IgD-negative memory B cell (primary cell): ENCODE measurements at regions not wholly inside any gene's neighbourhood (a gene's known extent, or its start where the extent isn't known, plus 50 kb on each side); places are given as distances from the start of the nearest gene placed in this dataset.

Experiments used
- H3K27ac Mint-ChIP-seq, 3 donors: one replicate each; pipeline ENCODE4 v1.8.0; 2020 to 2022; ENCODE audit warnings: mild to moderate bottlenecking in 3 of 3, mixed read lengths in 3 of 3, moderate library complexity in 1 of 3
- H3K27me3 Mint-ChIP-seq: one replicate; pipeline ENCODE4 v1.8.0; 2021; ENCODE audit warnings: mixed read lengths
- H3K36me3 Mint-ChIP-seq: one replicate; pipeline ENCODE4 v1.8.0; 2020; ENCODE audit warnings: mild to moderate bottlenecking, mixed read lengths
- H3K4me1 Mint-ChIP-seq, 3 donors: one replicate each; pipeline ENCODE4 v1.8.0; 2020 to 2022; ENCODE audit warnings: mixed read lengths in 3 of 3, mild to moderate bottlenecking in 1 of 3
- H3K4me3 Mint-ChIP-seq, 4 donors: one replicate each; pipeline ENCODE4 v1.8.0; 2020 to 2022; ENCODE audit warnings: mild to moderate bottlenecking in 4 of 4, mixed read lengths in 4 of 4, moderate library complexity in 3 of 4
- H3K9me3 Mint-ChIP-seq, 3 donors: one replicate each; pipeline ENCODE4 v1.8.0; 2020 to 2021; ENCODE audit warnings: mixed read lengths in 3 of 3, mild to moderate bottlenecking in 1 of 3

DNA sequence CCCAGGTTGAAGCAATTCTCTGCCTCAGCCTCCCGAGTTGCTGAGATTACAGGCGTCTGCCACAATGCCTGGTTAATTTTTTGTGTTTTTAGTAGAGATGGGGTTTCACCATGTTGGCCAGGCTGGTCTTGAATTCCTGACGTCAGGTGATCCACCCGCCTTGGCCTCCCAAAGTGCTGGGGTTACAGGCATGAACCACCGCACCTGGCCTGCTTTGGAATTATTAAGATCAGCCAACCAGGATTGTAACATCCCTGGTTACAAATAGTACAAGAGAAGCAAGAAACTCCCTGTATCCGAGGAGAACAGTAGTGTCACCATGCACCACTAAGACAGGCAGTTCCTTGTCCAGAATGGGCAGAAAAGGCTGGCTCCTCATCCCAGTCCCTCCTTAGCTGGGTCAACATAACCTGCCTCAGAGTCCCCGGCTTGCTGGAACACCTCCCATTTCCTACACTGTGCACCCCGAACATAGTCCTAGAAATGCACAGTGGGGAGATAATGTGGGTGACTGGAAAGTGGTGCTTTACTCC lies 77.2 kb upstream of the INCENP start:
- H3K4me1 Mint-ChIP-seq, result peaks cover 10 to 14% (median 14%) of the 10 kb centered on the region in 3 donors
- H3K9me3 Mint-ChIP-seq, result no peaks in the 10 kb centered on the region
- H3K36me3 Mint-ChIP-seq, result peaks cover 4% of the 10 kb centered on the region
- no peak overlapping the region for H3K4me3 Mint-ChIP-seq
- H3K27me3 Mint-ChIP-seq, result peaks cover 28% of the 10 kb centered on the region
- H3K27ac Mint-ChIP-seq, result no peak overlapping the region

- Mint-ChIP-seq H3K9me3 (no peaks in the 10 kb centered on the region), H3K4me1 (peaks cover 10 to 17% (median 16%) of the 10 kb centered on the region in 3 donors), H3K4me3 (peak overlapping the region in 1 of 4 donors; percentile 49), H3K27ac (peak overlapping the region in 1 of 3 donors; percentile 65), H3K36me3 (peaks cover 4% of the 10 kb centered on the region), H3K27me3 (peaks cover 22% of the 10 kb centered on the region)
Observed at GRCh38 chr11:62044639-62045121, 77.2 kb upstream of the FTH1 start.

- Mint-ChIP-seq H3K36me3 (no peaks in the 10 kb centered on the region), H3K9me3 (no peaks in the 10 kb centered on the region), H3K27me3 (no peaks in the 10 kb centered on the region), H3K4me3 (no peak overlapping the region), H3K27ac (peak overlapping the region in 1 of 3 donors; percentile 77), H3K4me1 (peaks cover 0 to 7% (median 5%) of the 10 kb centered on the region in 3 donors)
Observed at GRCh38 chr11:62035293-62035692, 67.9 kb upstream of the FTH1 start.

GRCh38 chr11:62034036-62034338 lies 66.6 kb upstream of the FTH1 start:
- Mint-ChIP-seq H3K36me3 (no peaks in the 10 kb centered on the region), H3K4me1 (peaks cover 0 to 7% (median 5%) of the 10 kb centered on the region in 3 donors), H3K27me3 (no peaks in the 10 kb centered on the region), H3K9me3 (no peaks in the 10 kb centered on the region), H3K27ac (peak overlapping the region; percentile 43 to 84 (median 61)), H3K4me3 (no peak overlapping the region)

DNA sequence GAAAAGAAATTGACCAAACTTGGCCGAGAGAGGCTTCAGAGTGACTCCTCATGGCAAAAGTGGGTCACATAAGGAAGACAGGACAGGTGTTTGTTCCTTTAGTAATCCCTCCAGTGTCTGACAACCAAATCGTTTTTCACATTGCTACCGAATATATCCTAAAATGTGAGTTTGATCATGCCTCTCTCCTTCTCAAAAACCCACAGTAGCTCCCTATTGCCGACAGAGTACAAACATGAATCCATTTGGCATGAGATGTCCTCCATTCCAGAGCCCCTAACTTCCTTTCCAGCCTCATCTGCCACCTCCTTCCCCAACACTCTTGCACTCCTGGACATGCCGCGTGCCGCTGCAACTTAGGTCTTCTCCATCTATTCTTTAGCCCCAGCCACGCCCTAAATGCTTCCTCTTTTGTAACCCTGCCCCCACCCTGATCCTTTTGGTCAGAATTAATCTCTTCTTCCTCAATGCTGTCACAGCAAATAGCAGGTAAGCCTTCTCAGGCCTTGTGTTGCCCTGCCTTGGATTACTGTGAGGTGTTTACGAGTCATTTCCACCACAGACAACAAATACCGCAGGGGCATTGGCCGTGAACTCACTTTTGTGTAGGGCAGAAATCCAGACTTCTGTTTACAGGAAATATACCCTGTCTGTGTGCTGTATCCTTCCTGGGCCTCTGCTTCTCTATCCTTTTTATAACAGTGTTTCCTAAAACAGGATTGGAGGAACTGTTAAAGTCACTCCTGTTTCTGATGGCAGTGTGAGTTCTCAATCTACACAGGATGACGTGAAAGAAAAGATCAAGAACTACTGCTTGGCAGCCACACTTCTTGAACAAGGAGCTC lies 66.0 kb upstream of the FTH1 start:
- H3K4me1 Mint-ChIP-seq, result peaks cover 0 to 7% (median 5%) of the 10 kb centered on the region in 3 donors
- no peaks in the 10 kb centered on the region for H3K27me3 Mint-ChIP-seq
- peak overlapping the region in 1 of 4 donors; percentile 60 for H3K4me3 Mint-ChIP-seq
- H3K9me3 Mint-ChIP-seq, result no peaks in the 10 kb centered on the region
- H3K36me3 Mint-ChIP-seq, result no peaks in the 10 kb centered on the region
- H3K27ac Mint-ChIP-seq, result peak overlapping the region; percentile 43 to 84 (median 61)

DNA sequence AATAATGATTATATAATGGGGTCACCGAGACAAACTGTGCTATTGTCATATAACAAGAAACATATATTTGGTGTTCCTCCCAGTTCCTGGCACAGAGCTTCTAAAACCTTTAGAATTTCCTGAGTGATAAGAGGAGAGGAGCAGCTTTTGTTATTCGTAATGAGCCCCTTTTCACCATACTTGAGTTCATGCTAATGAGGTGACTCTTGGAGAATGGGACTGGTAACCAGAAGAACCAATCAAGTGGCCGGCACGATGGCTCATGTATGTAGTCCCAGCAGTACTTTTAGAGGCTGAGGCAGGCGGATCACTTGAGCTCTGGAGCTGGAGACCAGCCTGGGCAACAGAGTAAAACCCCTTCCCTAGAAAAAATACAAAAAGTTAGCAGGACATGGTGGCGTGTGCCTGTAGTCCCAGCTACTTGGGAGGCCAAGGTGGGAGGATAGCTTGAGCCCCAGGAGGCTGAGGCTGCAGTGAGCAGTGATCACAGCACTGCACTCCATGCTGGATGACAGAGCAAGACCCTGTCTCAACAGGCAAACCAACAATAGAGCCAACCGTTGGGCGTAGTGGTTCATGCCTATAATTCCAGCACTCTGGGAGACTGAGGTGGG lies 62.7 kb upstream of the FTH1 start:
- Mint-ChIP-seq H3K9me3 (peaks cover 0 to 2% (median 0%) of the 10 kb centered on the region in 3 donors), H3K4me1 (peaks cover 4 to 14% (median 13%) of the 10 kb centered on the region in 3 donors), H3K36me3 (no peaks in the 10 kb centered on the region), H3K27me3 (no peaks in the 10 kb centered on the region), H3K4me3 (no peak overlapping the region), H3K27ac (no peak overlapping the region)

DNA sequence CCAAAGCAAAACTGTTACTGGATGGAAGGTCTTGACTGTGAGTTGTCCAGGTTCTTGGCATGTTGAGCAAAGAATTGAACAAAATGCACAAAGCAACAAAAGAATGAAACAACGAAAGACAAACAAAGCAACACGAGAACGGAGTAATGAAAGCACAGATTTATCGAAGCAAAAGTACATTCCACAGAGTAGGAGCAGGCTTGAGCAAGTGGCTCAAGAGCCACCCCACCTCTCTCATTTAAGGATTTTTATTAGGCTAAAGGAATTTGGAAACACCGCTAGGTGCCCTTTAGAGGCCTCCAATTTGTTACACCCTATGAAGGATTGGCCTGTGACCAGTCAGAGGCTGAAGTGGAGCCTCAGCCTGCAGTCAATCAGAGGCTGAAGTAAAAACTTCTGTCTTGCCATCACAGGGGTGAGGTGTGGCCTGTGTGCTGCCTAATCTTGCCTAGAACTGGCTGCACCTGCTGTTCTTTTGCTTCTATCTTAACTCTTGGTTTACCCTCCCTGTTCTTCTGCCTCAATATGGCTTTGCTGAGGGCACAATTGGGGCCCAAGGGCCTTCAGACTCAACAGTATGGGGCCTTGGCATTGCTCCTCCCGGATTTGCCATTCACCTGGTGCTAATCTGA lies 59.4 kb upstream of the FTH1 start:
- H3K27ac Mint-ChIP-seq, result no peak overlapping the region
- peaks cover 4 to 13% (median 6%) of the 10 kb centered on the region in 3 donors for H3K4me1 Mint-ChIP-seq
- H3K4me3 Mint-ChIP-seq, result peak overlapping the region in 2 of 4 donors; percentile 26 to 47
- peaks cover 3% of the 10 kb centered on the region for H3K27me3 Mint-ChIP-seq
- peaks cover 2 to 5% (median 4%) of the 10 kb centered on the region in 3 donors for H3K9me3 Mint-ChIP-seq
- no peaks in the 10 kb centered on the region for H3K36me3 Mint-ChIP-seq

- Mint-ChIP-seq H3K4me3 (peak overlapping the region; percentile 6 to 80 (median 72)), H3K36me3 (peaks cover 2% of the 10 kb centered on the region)
Observed at GRCh38 chr11:62025487-62026105, 58.2 kb upstream of the FTH1 start.

GRCh38 chr11:62024936-62025486 lies 57.6 kb upstream of the FTH1 start:
- Mint-ChIP-seq H3K27ac (peak overlapping the region; percentile 61 to 99 (median 95)), H3K9me3 (peaks cover 2 to 16% (median 12%) of the 10 kb centered on the region in 3 donors), H3K27me3 (peaks cover 9% of the 10 kb centered on the region), H3K36me3 (peaks cover 2% of the 10 kb centered on the region), H3K4me3 (peak overlapping the region; percentile 6 to 80 (median 72)), H3K4me1 (peaks cover 4 to 13% (median 6%) of the 10 kb centered on the region in 3 donors)

More at GRCh38 chr11:62025487-62026105, 58.2 kb upstream of the FTH1 start:
- H3K4me1 Mint-ChIP-seq, result peaks cover 4 to 13% (median 6%) of the 10 kb centered on the region in 3 donors
- peaks cover 2 to 15% (median 12%) of the 10 kb centered on the region in 3 donors for H3K9me3 Mint-ChIP-seq
- H3K27me3 Mint-ChIP-seq, result peaks cover 9% of the 10 kb centered on the region
- peak overlapping the region; percentile 61 to 99 (median 95) for H3K27ac Mint-ChIP-seq

- peaks cover 2 to 13% (median 12%) of the 10 kb centered on the region in 3 donors for H3K9me3 Mint-ChIP-seq
- no peak overlapping the region for H3K27ac Mint-ChIP-seq
- H3K4me3 Mint-ChIP-seq, result no peak overlapping the region
- peaks cover 4 to 15% (median 6%) of the 10 kb centered on the region in 3 donors for H3K4me1 Mint-ChIP-seq
- peaks cover 5% of the 10 kb centered on the region for H3K36me3 Mint-ChIP-seq
- peaks cover 9% of the 10 kb centered on the region for H3K27me3 Mint-ChIP-seq
Observed at GRCh38 chr11:62022211-62022610, 54.8 kb upstream of the FTH1 start.

- Mint-ChIP-seq H3K4me1 (peaks cover 1 to 12% (median 4%) of the 10 kb centered on the region in 3 donors), H3K9me3 (peaks cover 2 to 13% (median 12%) of the 10 kb centered on the region in 3 donors), H3K4me3 (peak overlapping the region in 1 of 4 donors; percentile 20), H3K27me3 (peaks cover 11% of the 10 kb centered on the region), H3K27ac (peak overlapping the region in 2 of 3 donors; percentile 13 to 31), H3K36me3 (peaks cover 5% of the 10 kb centered on the region)
Observed at GRCh38 chr11:62020661-62021060, 53.2 kb upstream of the FTH1 start.

- peaks cover 5% of the 10 kb centered on the region for H3K36me3 Mint-ChIP-seq
- H3K9me3 Mint-ChIP-seq, result peaks cover 2 to 13% (median 12%) of the 10 kb centered on the region in 3 donors
- H3K4me1 Mint-ChIP-seq, result peaks cover 0 to 3% (median 0%) of the 10 kb centered on the region in 3 donors
- peaks cover 11% of the 10 kb centered on the region for H3K27me3 Mint-ChIP-seq
- no peak overlapping the region for H3K4me3 Mint-ChIP-seq
- H3K27ac Mint-ChIP-seq, result peak overlapping the region in 1 of 3 donors; percentile 1
Observed at GRCh38 chr11:62018981-62019664, 51.7 kb upstream of the FTH1 start.

DNA sequence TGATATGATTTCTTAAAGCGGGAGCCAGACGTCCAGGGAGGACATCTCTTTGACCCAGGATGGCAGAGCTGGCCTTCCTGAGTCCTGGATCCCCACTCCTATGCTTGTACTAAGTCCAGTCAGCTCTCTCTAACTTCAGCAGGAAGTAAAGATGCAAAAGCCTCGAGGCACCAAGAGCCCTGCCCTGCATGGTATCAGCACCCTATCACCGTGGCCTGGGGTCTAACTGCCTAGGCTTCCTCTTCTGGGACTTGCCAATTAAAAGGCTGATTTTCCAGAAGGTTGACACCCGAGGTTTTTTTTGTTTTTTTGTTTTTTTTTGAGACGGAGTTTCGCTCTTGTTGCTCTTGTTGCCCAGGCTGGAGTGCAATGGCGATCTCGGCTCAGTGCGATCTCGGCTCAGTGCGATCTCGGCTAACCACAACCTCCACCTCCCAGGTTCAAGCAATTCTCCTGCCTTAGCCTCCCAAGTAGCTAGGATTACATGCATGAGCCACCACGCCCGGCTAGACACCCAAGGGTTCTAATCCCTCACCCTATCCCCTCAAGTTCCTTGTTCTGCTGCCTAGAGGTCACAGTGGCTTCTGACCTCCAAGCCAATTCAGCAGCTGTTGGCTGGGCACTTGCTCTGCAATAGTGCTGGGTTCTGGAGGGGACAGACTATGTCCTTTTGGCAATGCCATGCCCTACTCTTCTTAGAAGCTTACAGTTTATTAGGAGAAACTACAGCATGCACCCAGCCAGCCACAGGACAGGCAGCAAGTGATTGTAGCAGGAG lies 50.6 kb upstream of the FTH1 start:
- peak overlapping the region in 1 of 3 donors; percentile 27 for H3K27ac Mint-ChIP-seq
- H3K4me1 Mint-ChIP-seq, result peaks cover 0 to 3% (median 0%) of the 10 kb centered on the region in 3 donors
- no peak overlapping the region for H3K4me3 Mint-ChIP-seq
- peaks cover 5% of the 10 kb centered on the region for H3K36me3 Mint-ChIP-seq
- peaks cover 11% of the 10 kb centered on the region for H3K27me3 Mint-ChIP-seq
- peaks cover 2 to 13% (median 12%) of the 10 kb centered on the region in 3 donors for H3K9me3 Mint-ChIP-seq
